Stromal cell of bone marrow (primary cell): ENCODE measurements at regions not wholly inside any gene's neighbourhood (a gene's known extent, or its start where the extent isn't known, plus 50 kb on each side); places are given as distances from the start of the nearest gene placed in this dataset.
"Not testable (repeated sequence)": the region's sequence is repeated elsewhere in the genome, so short reads cannot be mapped to it uniquely, and the experiment has no call there.

Experiments used
- DNase-seq: peaks from one replicate; pipeline ENCODE4 v3.0.0-alpha.2; 2012; ENCODE audit warnings: low read depth

GRCh38 chr2:62410926-62411456 lies 95.0 kb downstream of the TMEM17 start:
- DNase-seq: no peak

GRCh38 chr2:62410015-62410453 lies 96.0 kb downstream of the TMEM17 start:
- DNase-seq: no peak

- DNase-seq: peak; percentile 67
Observed at GRCh38 chr2:62409442-62409841, 96.6 kb downstream of the TMEM17 start.

- no peak for DNase-seq
Observed at GRCh38 chr2:62408241-62408677, 97.7 kb downstream of the TMEM17 start.

- DNase-seq: no peak
Observed at GRCh38 chr2:62407838-62408237, 98.2 kb downstream of the TMEM17 start.

GRCh38 chr2:62407401-62407800 lies 98.6 kb downstream of the TMEM17 start:
- no peak for DNase-seq

GRCh38 chr2:62406573-62407043 lies 99.4 kb downstream of the TMEM17 start:
- DNase-seq: no peak

GRCh38 chr2:62404913-62405312 lies 101.1 kb downstream of the TMEM17 start:
- DNase-seq: no peak

GRCh38 chr2:62402156-62402555 lies 103.8 kb downstream of the TMEM17 start:
- no peak for DNase-seq

GRCh38 chr2:62398356-62398755 lies 107.6 kb downstream of the TMEM17 start:
- no peak for DNase-seq

- no peak for DNase-seq
Observed at GRCh38 chr2:62396880-62397279, 109.1 kb downstream of the TMEM17 start.

GRCh38 chr2:62393293-62393692 lies 112.7 kb downstream of the TMEM17 start:
- no peak for DNase-seq

GRCh38 chr2:62391696-62392095 lies 114.3 kb downstream of the TMEM17 start:
- no peak for DNase-seq

- not testable (repeated sequence) for DNase-seq
Observed at GRCh38 chr2:62386378-62386777, 119.6 kb downstream of the TMEM17 start.

- peak; percentile 6 for DNase-seq
Observed at GRCh38 chr2:62383846-62384245, 122.1 kb downstream of the TMEM17 start.

- no peak for DNase-seq
Observed at GRCh38 chr2:62382757-62383156, 123.2 kb downstream of the TMEM17 start.

- DNase-seq: no peak
Observed at GRCh38 chr2:62382122-62382521, 123.9 kb downstream of the TMEM17 start.

GRCh38 chr2:62381656-62382055 lies 124.3 kb downstream of the TMEM17 start:
- no peak for DNase-seq

GRCh38 chr2:62379566-62379965 lies 126.4 kb downstream of the TMEM17 start:
- no peak for DNase-seq

- DNase-seq: no peak
Observed at GRCh38 chr2:62375113-62375420, 130.9 kb downstream of the TMEM17 start.

GRCh38 chr2:62374301-62375112 lies 131.5 kb downstream of the TMEM17 start:
- DNase-seq: no peak

- no peak for DNase-seq
Observed at GRCh38 chr2:62372824-62373223, 133.2 kb downstream of the TMEM17 start.

GRCh38 chr2:62370321-62371250 lies 135.4 kb downstream of the TMEM17 start:
- DNase-seq: no peak
